ENCODE measurements at regions not wholly inside any gene's neighbourhood (a gene's known extent, or its start where the extent isn't known, plus 50 kb on each side); places are given as distances from the start of the nearest gene placed in this dataset.

DNA sequence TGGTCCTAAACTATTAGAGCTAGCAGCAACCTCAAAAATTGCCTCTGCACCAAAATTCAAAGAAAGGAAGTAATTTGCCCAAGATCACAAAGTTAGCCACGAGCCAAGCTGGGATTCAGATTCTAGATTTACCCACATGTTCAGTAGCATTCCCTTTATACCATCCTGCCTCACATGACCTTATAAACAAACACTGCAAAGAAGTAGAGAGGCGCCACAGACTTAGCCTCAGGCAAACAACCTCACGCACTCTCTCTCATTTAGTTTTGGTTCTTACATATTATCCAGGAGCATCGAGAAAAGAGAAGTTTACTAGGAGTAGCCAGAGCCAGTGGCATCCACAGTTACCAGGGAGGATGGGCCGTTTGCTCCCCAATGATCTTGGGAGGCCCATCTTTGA lies 226.6 kb downstream of the OSR1 start:
- DNase-seq, result no peak

GRCh38 chr2:19128148-19128547 lies 230.3 kb downstream of the OSR1 start:
- no peak for DNase-seq

DNA sequence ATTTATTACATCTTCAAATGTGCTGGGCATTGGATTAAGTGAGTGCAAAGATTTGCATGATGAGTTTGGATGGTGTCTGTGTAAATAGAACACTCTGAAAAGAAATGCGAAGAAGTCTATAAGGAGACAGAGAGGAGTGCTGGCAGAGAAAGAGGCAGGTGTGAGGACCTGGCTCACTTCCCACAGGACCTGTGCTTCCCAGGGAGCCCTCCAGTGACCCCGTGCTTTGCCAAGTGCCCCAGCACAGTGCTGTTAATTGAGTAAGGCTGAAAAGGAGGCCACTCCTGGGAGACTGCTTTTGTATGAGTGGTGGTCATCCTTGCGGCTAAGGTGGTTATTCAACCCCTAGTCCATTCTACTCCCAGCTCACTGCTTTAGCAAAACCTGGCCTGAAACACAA lies 230.8 kb downstream of the OSR1 start:
- no peak for DNase-seq

DNA sequence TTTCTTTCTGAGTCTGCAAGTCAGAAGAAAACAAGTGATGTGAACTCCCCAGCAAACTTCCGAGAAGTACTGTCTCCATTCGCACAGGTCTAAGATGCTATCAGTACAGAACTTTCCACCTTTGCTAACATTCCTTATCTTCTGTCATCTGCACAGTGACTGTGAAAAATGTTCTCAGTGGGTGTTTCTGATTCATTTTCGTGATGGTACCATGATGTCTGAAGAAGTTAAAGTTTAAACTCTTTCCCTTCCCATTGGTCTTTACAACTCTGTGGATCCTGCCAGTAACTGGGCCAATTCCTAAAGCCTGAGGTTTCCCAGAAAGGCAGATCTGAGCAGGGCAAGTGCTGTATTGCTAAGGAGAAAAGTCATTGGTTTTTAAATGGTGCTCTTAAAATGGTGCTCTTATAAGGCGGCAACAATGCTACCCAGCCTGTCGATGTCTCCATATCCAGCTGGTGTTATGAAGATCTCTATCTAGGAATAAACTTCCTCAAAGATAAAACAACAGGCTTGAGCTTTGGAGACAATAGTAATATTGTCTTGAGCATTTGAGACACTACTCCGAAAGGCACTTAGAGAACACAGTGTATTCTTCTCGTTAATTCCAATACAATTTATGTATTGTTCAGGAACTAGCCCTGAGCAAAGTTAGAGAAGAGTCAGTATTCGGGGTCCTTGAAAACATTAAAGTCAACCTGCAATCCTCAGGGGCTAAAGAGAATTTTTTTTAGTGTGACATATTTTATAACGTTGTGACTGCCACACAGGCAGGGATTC lies 232.3 kb downstream of the OSR1 start:
- no peak for DNase-seq

DNA sequence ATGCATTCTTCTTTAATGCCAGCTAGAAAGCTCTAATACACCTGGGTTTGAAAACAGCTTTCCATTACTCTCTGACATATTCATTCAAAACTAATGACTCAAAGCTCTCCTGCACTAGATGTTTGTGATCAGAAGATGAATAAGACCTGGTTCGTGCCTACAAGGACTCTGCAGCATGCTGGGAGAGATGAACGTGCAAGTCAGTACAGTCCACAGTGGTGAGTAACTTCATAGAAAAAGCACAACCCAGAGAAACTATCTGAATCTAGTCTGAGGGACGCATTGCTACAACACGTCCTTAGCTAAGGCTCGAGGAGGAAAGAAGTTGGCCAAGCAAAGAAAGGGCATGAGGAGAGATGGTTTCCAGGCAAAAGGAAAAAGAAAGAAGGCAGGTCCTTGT lies 234.3 kb downstream of the OSR1 start:
- no peak for DNase-seq

DNA sequence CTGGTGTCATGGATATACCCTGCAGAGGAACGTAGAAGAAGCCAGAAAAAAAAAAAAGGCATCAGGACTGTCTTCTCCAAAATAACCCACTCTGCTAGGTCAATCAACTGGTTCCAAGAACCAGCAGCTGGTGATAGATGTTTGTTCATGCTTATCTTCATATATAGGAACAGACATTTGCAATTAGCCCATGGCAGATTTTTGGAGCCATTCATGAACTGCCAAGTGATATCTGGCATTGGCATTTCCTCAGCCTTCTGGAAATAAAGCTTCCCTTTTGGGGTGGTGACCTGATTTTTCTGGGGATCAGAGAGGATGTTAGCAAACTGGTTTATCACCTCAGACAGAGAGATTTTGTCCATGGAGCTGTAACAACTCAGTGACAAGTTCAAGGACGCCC lies 234.9 kb downstream of the OSR1 start:
- no peak for DNase-seq

DNA sequence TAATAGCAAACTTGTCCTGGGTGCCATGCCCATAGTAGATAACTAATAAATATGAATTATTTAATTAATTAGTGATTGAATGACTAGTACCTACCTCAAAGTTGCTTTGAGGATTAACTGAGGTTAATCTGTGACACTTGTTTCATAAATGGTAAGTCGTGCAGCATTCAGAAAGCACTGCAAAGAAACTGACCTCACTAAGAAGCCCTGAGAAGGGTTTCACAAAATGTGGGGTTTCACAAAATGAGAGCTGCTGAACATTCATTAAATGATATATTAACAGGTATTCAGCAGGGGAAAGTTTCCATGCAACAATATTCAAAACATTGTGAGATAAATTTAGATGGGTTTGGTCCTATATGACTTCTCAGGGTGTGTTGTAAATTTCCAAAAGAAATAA lies 236.2 kb downstream of the OSR1 start:
- DNase-seq, result no peak

DNA sequence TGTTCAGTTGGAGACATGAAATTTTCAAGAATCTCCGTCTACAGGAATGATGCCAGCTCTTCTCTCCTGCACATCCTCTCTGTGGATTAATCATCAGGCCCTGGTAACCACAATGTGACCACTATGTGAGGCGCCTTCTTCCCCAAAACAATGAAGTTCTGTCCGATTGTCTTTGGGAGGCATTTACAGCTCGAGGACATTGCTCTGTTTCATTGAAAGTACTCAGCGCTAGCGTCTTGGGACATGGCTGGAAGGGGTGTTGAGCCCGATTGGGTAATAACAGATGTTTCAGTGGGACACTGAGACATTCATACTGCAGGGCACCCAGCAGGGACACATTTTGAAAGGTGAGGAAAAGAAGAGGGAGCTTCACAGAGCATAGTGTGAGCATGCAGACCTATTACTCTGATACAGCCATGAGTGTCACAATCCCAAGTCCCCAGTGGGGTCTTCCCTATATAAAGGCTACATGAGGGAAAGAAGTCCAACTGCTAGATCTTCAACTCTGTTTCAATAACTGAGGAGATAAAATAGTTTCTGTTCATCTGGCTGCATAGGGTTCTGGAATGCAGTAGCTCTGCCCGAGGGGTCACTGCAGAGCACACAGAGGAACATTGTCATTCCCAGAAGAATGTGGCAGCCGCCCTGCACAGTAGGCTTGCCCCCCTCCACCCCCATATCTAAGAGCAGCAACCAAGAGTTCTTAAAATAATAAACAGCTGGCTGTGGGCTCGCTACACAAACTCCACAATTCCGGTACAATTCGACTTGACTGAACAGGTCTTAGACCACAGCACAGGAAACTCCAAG lies 237.3 kb downstream of the OSR1 start:
- DNase-seq, result no peak

- no peak for DNase-seq
Measured at GRCh38 chr2:19120181-19120580, 238.2 kb downstream of the OSR1 start.

- DNase-seq, result no peak
Measured at GRCh38 chr2:19119326-19120001, 239.0 kb downstream of the OSR1 start.

DNA sequence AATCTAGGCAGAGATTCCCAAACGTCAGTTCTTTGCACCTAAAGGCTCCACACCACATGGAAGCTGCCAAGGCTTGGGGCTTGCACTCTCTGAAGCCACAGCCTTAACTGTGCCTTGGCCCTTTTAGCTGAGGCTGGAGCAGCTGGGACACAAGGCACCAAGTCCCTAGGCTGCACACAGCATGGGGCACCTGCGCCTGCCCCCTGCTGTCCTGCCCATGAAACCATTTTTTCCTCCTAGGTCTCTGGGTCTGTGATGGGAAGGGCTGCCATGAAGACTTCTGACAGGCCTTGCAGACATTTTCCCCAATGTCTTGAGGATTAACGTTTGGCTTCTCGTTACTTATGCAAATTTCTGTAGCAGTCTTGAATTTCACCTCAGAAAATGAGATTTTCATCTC lies 241.5 kb downstream of the OSR1 start:
- no peak for DNase-seq

- no peak for DNase-seq
Measured at GRCh38 chr2:19114754-19115231, 243.6 kb downstream of the OSR1 start.

DNA sequence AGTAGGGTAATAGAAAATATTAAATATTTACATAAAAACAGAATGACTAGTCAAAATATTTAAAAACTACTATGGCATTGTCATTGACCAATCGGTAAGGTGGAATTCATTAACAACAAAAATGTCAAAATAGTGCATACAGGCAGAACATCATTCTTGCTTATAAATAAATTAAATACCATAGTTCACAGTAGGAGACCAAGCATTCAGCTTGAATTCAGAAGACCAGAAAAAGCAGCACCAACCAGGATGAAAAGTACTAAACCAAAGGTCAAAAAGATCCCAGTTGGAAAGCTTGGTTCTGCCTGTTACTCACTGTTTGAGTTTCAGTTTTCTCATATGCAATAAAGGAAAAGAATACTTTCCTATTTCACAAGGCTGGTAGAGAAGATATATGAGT lies 244.3 kb downstream of the OSR1 start:
- no peak for DNase-seq

GRCh38 chr2:19111354-19111753 lies 247.1 kb downstream of the OSR1 start:
- no peak for DNase-seq

GRCh38 chr2:19109518-19109917 lies 248.9 kb downstream of the OSR1 start:
- DNase-seq, result no peak

DNA sequence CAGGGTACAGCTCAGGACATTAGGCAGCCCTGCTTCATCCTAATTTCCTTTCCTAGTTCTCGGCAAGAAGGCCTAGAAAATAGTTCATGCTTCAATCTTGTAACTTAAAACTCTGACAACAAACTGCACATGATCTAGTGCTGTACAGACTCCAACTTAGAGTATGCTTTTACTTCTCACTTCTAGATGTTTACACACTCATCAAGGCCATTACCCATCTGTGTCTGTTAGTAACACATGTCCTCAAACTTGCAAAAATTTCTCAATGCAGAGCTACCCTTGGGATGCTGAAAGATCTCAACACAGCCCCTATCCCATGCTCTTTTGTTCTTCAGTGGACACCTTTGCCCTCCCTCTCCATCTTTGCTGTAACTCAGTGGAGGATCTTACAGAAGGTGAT lies 252.0 kb downstream of the OSR1 start:
- no peak for DNase-seq

DNA sequence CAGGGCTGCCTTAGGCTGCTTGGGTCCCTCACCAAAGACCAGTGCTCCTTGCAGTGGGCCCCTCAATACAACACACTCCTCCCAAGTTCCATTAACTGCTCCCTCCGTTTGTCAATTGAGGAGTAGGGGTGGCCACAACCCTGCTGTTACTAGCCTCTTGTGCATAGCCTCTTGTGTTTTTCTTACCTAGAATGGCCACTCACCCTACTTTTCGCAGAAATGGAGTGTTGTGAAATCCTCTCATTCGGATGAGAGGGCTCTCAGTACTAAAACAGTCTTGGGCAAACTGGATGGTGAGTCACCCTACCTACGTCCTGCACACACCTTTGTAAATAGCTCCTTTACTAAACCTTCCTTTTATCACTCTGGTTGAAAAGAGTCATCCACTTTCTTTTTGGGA lies 253.9 kb downstream of the OSR1 start:
- no peak for DNase-seq

DNA sequence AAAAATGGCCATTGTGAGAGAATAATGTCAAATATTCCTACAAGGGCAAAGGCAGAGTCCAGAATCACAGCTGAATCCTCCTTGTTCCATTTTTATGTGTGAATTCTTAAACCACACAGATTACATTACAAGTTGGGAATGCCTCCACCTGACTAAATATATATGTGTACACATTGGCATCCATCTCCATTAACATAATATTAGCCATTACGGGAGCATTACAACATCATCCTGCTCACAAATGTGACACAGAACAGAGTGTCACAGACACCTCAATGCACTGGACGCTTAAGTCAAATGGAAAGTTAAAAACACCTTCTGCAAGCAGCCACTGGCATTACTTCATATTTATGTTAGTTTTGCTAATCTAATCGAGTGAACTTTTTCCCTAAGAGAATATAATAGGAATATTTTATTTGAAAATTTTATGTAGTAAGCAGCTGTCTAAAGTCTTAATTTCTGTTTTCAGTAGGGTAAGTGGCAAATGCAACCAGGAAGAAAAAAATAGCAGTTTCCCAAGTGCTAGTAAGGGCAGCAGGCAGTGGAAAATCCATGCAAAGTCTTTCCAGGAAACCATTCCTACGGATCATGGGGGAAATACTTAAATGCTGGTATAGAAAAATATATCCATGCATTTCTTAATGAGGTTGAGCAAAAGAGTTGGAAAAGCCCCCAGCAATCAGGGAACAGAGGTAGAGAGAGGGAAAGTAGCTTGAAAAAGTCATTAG lies 255.6 kb downstream of the OSR1 start:
- no peak for DNase-seq

DNA sequence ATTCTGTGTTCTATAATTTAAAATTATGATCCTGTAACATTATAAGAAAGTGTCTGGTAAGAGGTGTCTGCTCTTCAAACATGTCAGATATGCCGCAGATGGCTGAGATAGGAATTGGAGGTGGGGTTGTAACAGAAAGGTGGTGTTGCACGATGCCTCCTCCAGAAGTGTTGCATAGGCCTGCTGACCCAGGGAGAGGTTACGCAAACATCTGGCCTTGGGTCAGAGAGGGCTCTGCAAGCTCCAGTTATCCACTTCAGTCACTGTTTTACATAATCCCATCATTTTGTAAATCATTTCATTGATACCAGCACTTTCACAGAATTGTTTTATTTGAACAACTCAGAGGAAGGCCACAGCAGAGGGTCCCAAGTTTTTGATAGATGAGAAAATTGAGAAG lies 256.5 kb downstream of the OSR1 start:
- DNase-seq, result no peak

DNA sequence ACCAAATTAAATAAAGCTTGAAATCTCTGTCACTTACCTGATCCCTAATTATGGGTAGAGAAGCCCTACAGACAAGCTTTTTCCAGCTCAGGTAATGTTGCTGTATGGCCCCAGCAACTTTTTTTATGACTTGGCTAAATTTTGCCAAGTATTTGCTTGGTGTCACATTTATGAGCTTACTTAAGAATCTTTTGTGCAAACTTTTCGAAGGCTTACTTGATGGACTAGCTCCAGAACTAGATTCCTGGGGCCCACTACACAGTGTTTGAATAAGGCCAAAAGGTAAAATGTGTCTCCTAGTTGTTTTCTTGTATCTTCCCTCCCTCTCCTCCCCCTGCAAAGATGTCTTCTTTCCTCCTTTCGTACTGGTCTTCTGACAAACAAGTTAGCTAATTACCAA lies 257.9 kb downstream of the OSR1 start:
- DNase-seq, result no peak

DNA sequence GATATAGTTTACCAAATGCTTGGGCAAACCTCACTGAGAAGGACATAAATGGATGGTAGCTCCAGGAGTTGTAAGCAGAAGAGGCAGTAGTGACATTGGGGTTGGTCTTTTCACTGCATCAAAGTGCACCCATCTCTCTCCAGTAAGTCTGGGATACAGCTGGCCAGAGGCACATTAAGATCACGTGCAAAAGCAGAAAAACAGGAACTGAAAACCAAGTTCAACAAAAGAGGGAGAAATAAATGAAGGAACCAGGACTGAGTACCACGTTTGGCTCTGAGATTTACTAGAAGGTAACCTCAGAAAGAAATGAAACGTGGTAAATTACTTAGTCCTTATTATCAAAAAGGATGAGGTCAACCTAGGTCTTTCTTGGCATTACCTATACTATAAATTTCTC lies 259.2 kb downstream of the OSR1 start:
- DNase-seq, result no peak

GRCh38 chr2:19098467-19099160 lies 259.8 kb downstream of the OSR1 start:
- no peak for DNase-seq
